ENCODE measurements at regions not wholly inside any gene's neighbourhood (a gene's known extent, or its start where the extent isn't known, plus 50 kb on each side); places are given as distances from the start of the nearest gene placed in this dataset.

- DNase-seq (ENCODE audit: low read depth, low spot score), result no peak
- no peak overlapping the region for H3K4me3 ChIP-seq (ENCODE audit: low read length)
These were observed 519.8 kb downstream of the BRD1 start for GRCh38 chr22:49307870-49308269.

GRCh38 chr22:49307481-49307830 lies 520.2 kb downstream of the BRD1 start:
- H3K4me3 ChIP-seq (ENCODE audit: low read length), result no peak overlapping the region
- no peak for DNase-seq (ENCODE audit: low read depth, low spot score)

- DNase-seq (ENCODE audit: low read depth, low spot score), result no peak
- H3K4me3 ChIP-seq (ENCODE audit: low read length), result no peak overlapping the region
These were observed 520.8 kb downstream of the BRD1 start for GRCh38 chr22:49306632-49307480.

- no peak for DNase-seq (ENCODE audit: low read depth, low spot score)
- H3K4me3 ChIP-seq (ENCODE audit: low read length), result no peak overlapping the region
These were observed 521.6 kb downstream of the BRD1 start for GRCh38 chr22:49305966-49306631.

- DNase-seq (ENCODE audit: low read depth, low spot score), result no peak
- no peak overlapping the region for H3K4me3 ChIP-seq (ENCODE audit: low read length)
These were observed 522.3 kb downstream of the BRD1 start for GRCh38 chr22:49305214-49305965.

GRCh38 chr22:49303781-49304461 lies 523.8 kb downstream of the BRD1 start:
- H3K4me3 ChIP-seq (ENCODE audit: low read length), result no peak overlapping the region
- DNase-seq (ENCODE audit: low read depth, low spot score), result no peak

GRCh38 chr22:49303061-49303735 lies 524.5 kb downstream of the BRD1 start:
- no peak overlapping the region for H3K4me3 ChIP-seq (ENCODE audit: low read length)
- no peak for DNase-seq (ENCODE audit: low read depth, low spot score)

- DNase-seq (ENCODE audit: low read depth, low spot score), result no peak
- H3K4me3 ChIP-seq (ENCODE audit: low read length), result no peak overlapping the region
These were observed 525.1 kb downstream of the BRD1 start for GRCh38 chr22:49302530-49302929.

GRCh38 chr22:49302150-49302460 lies 525.6 kb downstream of the BRD1 start:
- H3K4me3 ChIP-seq (ENCODE audit: low read length), result no peak overlapping the region

GRCh38 chr22:49301398-49302149 lies 526.1 kb downstream of the BRD1 start:
- no peak overlapping the region for H3K4me3 ChIP-seq (ENCODE audit: low read length)
- no peak for DNase-seq (ENCODE audit: low read depth, low spot score)

More at GRCh38 chr22:49302150-49302460, 525.6 kb downstream of the BRD1 start:
- no peak for DNase-seq (ENCODE audit: low read depth, low spot score)

- DNase-seq (ENCODE audit: low read depth, low spot score), result no peak
- H3K4me3 ChIP-seq (ENCODE audit: low read length), result no peak overlapping the region
These were observed 526.7 kb downstream of the BRD1 start for GRCh38 chr22:49300951-49301397.

GRCh38 chr22:49300241-49300640 lies 527.4 kb downstream of the BRD1 start:
- DNase-seq (ENCODE audit: low read depth, low spot score), result no peak
- no peak overlapping the region for H3K4me3 ChIP-seq (ENCODE audit: low read length)

GRCh38 chr22:49299821-49300231 lies 527.8 kb downstream of the BRD1 start:
- H3K4me3 ChIP-seq (ENCODE audit: low read length), result no peak overlapping the region
- DNase-seq (ENCODE audit: low read depth, low spot score), result no peak

GRCh38 chr22:49298834-49299750 lies 528.6 kb downstream of the BRD1 start:
- no peak for DNase-seq (ENCODE audit: low read depth, low spot score)
- no peak overlapping the region for H3K4me3 ChIP-seq (ENCODE audit: low read length)

- no peak for DNase-seq (ENCODE audit: low read depth, low spot score)
- H3K4me3 ChIP-seq (ENCODE audit: low read length), result no peak overlapping the region
These were observed 529.6 kb downstream of the BRD1 start for GRCh38 chr22:49297871-49298721.

GRCh38 chr22:49297286-49297870 lies 530.3 kb downstream of the BRD1 start:
- no peak for DNase-seq (ENCODE audit: low read depth, low spot score)
- no peak overlapping the region for H3K4me3 ChIP-seq (ENCODE audit: low read length)

Measured in Jurkat, Clone E6-1 (cell line).